Gastrocnemius medialis (tissue), 4 donors: ENCODE measurements at regions not wholly inside any gene's neighbourhood (a gene's known extent, or its start where the extent isn't known, plus 50 kb on each side); places are given as distances from the start of the nearest gene placed in this dataset.
"Not testable (repeated sequence)": the region's sequence is repeated elsewhere in the genome, so short reads cannot be mapped to it uniquely, and the experiment has no call there.

ENCODE experiments used
- POLR2A ChIP-seq, 2 donors: fragments of 450-650 bp; IDR thresholded peaks; one replicate each; pipeline ENCODE4 v1.6.1; 2017; ENCODE audit warnings: antibody characterized with exemption in 2 of 2, mild to moderate bottlenecking in 2 of 2, moderate library complexity in 2 of 2
- TF ChIP-seq, protein P1 (sequence below), 5 experiments: fragments of 450-650 bp in 3 of 5; fragments of 200-600 bp in 2 of 5; sonication (generic) in 2 of 5; IDR thresholded peaks in 4 of 5; conservative IDR thresholded peaks in 1 of 5; 1 replicate in 4 of 5; 2 replicates in 1 of 5; pipeline ENCODE4 v1.5.1; 2016 to 2019; ENCODE audit warnings: antibody characterized with exemption in 5 of 5, mild to moderate bottlenecking in 3 of 5, moderate library complexity in 3 of 5

DNA sequence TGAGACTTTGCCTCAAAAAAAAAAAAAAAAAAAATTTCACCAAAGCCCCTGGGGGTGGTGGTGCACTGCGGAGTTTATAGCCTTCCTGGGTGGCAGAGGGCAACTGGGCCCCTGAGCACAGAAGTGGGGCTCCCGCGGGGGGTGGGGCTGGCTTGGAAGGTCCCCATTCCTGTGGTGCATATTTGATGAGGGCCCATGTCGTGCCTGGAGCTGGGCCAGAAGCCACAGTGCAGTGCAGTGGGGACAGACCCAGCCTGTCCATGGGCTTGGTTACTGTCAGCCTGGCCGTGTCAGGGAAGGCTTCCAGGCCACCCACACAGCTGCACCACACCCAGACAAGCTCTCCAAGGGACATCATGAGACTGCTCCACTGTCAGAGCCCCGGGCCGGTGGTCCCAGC lies 95.5 kb downstream of the NSUN5 start:
- TF ChIP-seq, protein P1, sequence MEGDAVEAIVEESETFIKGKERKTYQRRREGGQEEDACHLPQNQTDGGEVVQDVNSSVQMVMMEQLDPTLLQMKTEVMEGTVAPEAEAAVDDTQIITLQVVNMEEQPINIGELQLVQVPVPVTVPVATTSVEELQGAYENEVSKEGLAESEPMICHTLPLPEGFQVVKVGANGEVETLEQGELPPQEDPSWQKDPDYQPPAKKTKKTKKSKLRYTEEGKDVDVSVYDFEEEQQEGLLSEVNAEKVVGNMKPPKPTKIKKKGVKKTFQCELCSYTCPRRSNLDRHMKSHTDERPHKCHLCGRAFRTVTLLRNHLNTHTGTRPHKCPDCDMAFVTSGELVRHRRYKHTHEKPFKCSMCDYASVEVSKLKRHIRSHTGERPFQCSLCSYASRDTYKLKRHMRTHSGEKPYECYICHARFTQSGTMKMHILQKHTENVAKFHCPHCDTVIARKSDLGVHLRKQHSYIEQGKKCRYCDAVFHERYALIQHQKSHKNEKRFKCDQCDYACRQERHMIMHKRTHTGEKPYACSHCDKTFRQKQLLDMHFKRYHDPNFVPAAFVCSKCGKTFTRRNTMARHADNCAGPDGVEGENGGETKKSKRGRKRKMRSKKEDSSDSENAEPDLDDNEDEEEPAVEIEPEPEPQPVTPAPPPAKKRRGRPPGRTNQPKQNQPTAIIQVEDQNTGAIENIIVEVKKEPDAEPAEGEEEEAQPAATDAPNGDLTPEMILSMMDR (IDR thresholded peaks at IDR 0.05 in 4 of 5, conservative IDR thresholded peaks at IDR 0.05 in 1 of 5): not testable (repeated sequence)
- not testable (repeated sequence) for TF ChIP-seq POLR2A (IDR thresholded peaks at IDR 0.05)
